Neural cell (in vitro differentiated cells): ENCODE measurements at regions not wholly inside any gene's neighbourhood (a gene's known extent, or its start where the extent isn't known, plus 50 kb on each side); places are given as distances from the start of the nearest gene placed in this dataset.
"Not testable (repeated sequence)": the region's sequence is repeated elsewhere in the genome, so short reads cannot be mapped to it uniquely, and the experiment has no call there.

Source experiments
- H2AFZ ChIP-seq: fragments of 200-600, 300-800 bp; sonication (generic), shearing (Covaris generic); 2 replicates; pipeline ENCODE4 v1.6.0; 2014; ENCODE audit warnings: low read depth, mild to moderate bottlenecking, antibody characterized with exemption, low read length, moderate library complexity
- H3F3A ChIP-seq: fragments of 200-600 bp; shearing (Covaris generic); 2 replicates; pipeline ENCODE4 v1.6.1; 2016; ENCODE audit warnings: mild to moderate bottlenecking, moderate library complexity, mixed read lengths, antibody characterized with exemption, low read length; ENCODE audit not compliant: insufficient read depth, poor library complexity, severe bottlenecking
- H3K27ac ChIP-seq: fragments of 200-600, 300-800 bp; sonication (generic), shearing (Covaris generic); 2 replicates; pipeline ENCODE4 v1.5.1; 2014; ENCODE audit warnings: mild to moderate bottlenecking, low read length, moderate library complexity
- H3K27me3 ChIP-seq: fragments of 300-800, 200-600 bp; sonication (generic), shearing (Covaris generic); 2 replicates; pipeline ENCODE4 v1.6.0; 2014; ENCODE audit warnings: mild to moderate bottlenecking, low read depth, low read length, moderate library complexity; ENCODE audit not compliant: insufficient read depth
- H3K36me3 ChIP-seq: fragments of 300-800, 200-600 bp; sonication (generic), shearing (Covaris generic); 2 replicates; pipeline ENCODE4 v1.5.1; 2014; ENCODE audit warnings: mild to moderate bottlenecking, antibody characterized with exemption, low read length, moderate library complexity; ENCODE audit not compliant: insufficient read depth
- H3K4me2 ChIP-seq: fragments of 300-800, 200-600 bp; sonication (generic), shearing (Covaris generic); 2 replicates; pipeline ENCODE4 v1.6.0; 2014; ENCODE audit warnings: mild to moderate bottlenecking, low read length
- H3K4me3 ChIP-seq: fragments of 300-800, 200-600 bp; sonication (generic), shearing (Covaris generic); 2 replicates; pipeline ENCODE4 v1.5.1; 2014; ENCODE audit warnings: mild to moderate bottlenecking, low read length, moderate library complexity
- H3K79me2 ChIP-seq: fragments of 200-600 bp; shearing (Covaris generic); replicated peaks from 2 replicates; pipeline ENCODE4 v1.6.0; 2014; ENCODE audit warnings: mild to moderate bottlenecking, low read length, moderate library complexity; ENCODE audit not compliant: insufficient read depth
- H3K9ac ChIP-seq: fragments of 300-800, 200-600 bp; sonication (generic), shearing (Covaris generic); 2 replicates; pipeline ENCODE4 v1.6.1; 2016; ENCODE audit warnings: mild to moderate bottlenecking, low read length, mixed read lengths
- H3K9me2 ChIP-seq: fragments of 200-600 bp; shearing (Covaris generic); 2 replicates; pipeline ENCODE4 v1.6.1; 2016; ENCODE audit warnings: mild to moderate bottlenecking, low read length, mixed read lengths; ENCODE audit not compliant: insufficient read depth
- H3K9me3 ChIP-seq: fragments of 200-600, 300-800 bp; sonication (generic), shearing (Covaris generic); 2 replicates; pipeline ENCODE4 v1.6.1; 2016; ENCODE audit warnings: mild to moderate bottlenecking, mixed run types, low read length, moderate library complexity, mixed read lengths
- H4K20me1 ChIP-seq: fragments of 200-600 bp; shearing (Covaris generic); 2 replicates; pipeline ENCODE4 v1.6.1; 2016; ENCODE audit warnings: mild to moderate bottlenecking, mixed run types; ENCODE audit not compliant: insufficient read depth
- CTCF ChIP-seq: fragments of 450-650 bp; IDR thresholded peaks from 2 replicates; pipeline ENCODE4 v1.5.1; 2014; ENCODE audit warnings: antibody characterized with exemption, mild to moderate bottlenecking, moderate library complexity; ENCODE audit not compliant: poor library complexity, severe bottlenecking
- EP300 ChIP-seq: fragments of 450-650 bp; conservative IDR thresholded peaks from 2 replicates; pipeline ENCODE4 v1.6.1; 2014; ENCODE audit warnings: antibody characterized with exemption, mild to moderate bottlenecking, moderate library complexity; ENCODE audit not compliant: poor library complexity, severe bottlenecking
- EZH2 ChIP-seq: fragments of 200-600, 300-800 bp; shearing (Covaris generic), sonication (generic); IDR thresholded peaks from 2 replicates; pipeline ENCODE4 v1.6.1; 2014; ENCODE audit warnings: antibody characterized with exemption, low read length, borderline replicate concordance, mild to moderate bottlenecking; ENCODE audit not compliant: insufficient read depth, poor library complexity, severe bottlenecking
- MXI1 ChIP-seq: fragments of 450-650 bp; conservative IDR thresholded peaks from 2 replicates; pipeline ENCODE4 v1.6.1; 2014; ENCODE audit warnings: antibody characterized with exemption, mild to moderate bottlenecking; ENCODE audit not compliant: poor library complexity, severe bottlenecking
- POLR2AphosphoS5 ChIP-seq: IDR thresholded peaks from 2 replicates; pipeline ENCODE4 v1.6.1; 2012
- RAD21 ChIP-seq: fragments of 450-650 bp; conservative IDR thresholded peaks from 2 replicates; pipeline ENCODE4 v1.6.1; 2014; ENCODE audit warnings: antibody characterized with exemption, mild to moderate bottlenecking, moderate library complexity
- REST ChIP-seq: IDR thresholded peaks from 2 replicates; pipeline ENCODE4 v1.6.1; 2012; ENCODE audit warnings: borderline replicate concordance
- SMC3 ChIP-seq: fragments of 450-650 bp; conservative IDR thresholded peaks from 2 replicates; pipeline ENCODE4 v1.6.1; 2014; ENCODE audit warnings: antibody characterized with exemption, mild to moderate bottlenecking, moderate library complexity; ENCODE audit not compliant: poor library complexity
- TAF1 ChIP-seq: IDR thresholded peaks from 2 replicates; pipeline ENCODE4 v1.6.1; 2012; ENCODE audit warnings: low read depth

GRCh38 chr5:123936548-123936947 lies 424.6 kb downstream of the CSNK1G3 start:
- no peaks in the 10 kb centered on the region for H3F3A ChIP-seq
- peaks cover 9% of the 10 kb centered on the region for H3K9me3 ChIP-seq
- H3K27ac ChIP-seq = no peak overlapping the region
- no peaks in the 10 kb centered on the region for H3K9me2 ChIP-seq
- H3K79me2 ChIP-seq = no peaks in the 10 kb centered on the region
- H3K4me2 ChIP-seq = no peak overlapping the region
- no peaks in the 10 kb centered on the region for H3K27me3 ChIP-seq
- H4K20me1 ChIP-seq = no peaks in the 10 kb centered on the region
- H3K36me3 ChIP-seq = no peaks in the 10 kb centered on the region
- no peak for TF ChIP-seq MXI1
- no peak for TF ChIP-seq RAD21
- no peak for TF ChIP-seq REST
- no peak for TF ChIP-seq POLR2AphosphoS5
- no peak for TF ChIP-seq TAF1
- H3K9ac ChIP-seq = no peak overlapping the region
- H3K4me3 ChIP-seq = no peak overlapping the region
- no peak overlapping the region for H2AFZ ChIP-seq

- H3K4me3 ChIP-seq, H3K27me3 ChIP-seq: not testable (repeated sequence)
Measured at GRCh38 chr5:123933812-123934211, 421.8 kb downstream of the CSNK1G3 start.

GRCh38 chr5:123929055-123929474 lies 417.1 kb downstream of the CSNK1G3 start:
- TF ChIP-seq TAF1 = no peak
- TF ChIP-seq POLR2AphosphoS5 = no peak
- no peak for TF ChIP-seq SMC3
- TF ChIP-seq CTCF = no peak
- TF ChIP-seq MXI1 = no peak
- no peak for TF ChIP-seq EP300
- no peak for TF ChIP-seq EZH2
- no peak for TF ChIP-seq REST
- no peak for TF ChIP-seq RAD21
- Histone ChIP-seq H3K9ac (no peak overlapping the region), H3K36me3 (no peaks in the 10 kb centered on the region), H3K27ac (no peak overlapping the region), H3K9me2 (no peaks in the 10 kb centered on the region), H3K9me3 (no peaks in the 10 kb centered on the region), H3K27me3 (no peaks in the 10 kb centered on the region), H3F3A (no peaks in the 10 kb centered on the region), H3K79me2 (no peaks in the 10 kb centered on the region), H4K20me1 (no peaks in the 10 kb centered on the region), H3K4me2 (no peak overlapping the region), H2AFZ (no peak overlapping the region), H3K4me3 (no peak overlapping the region)

More at GRCh38 chr5:123933812-123934211, 421.8 kb downstream of the CSNK1G3 start:
- H3K9me3 ChIP-seq, H3F3A ChIP-seq, H3K27ac ChIP-seq, H2AFZ ChIP-seq, H4K20me1 ChIP-seq, H3K4me2 ChIP-seq, H3K36me3 ChIP-seq, H3K9ac ChIP-seq, H3K9me2 ChIP-seq, H3K79me2 ChIP-seq: not testable (repeated sequence)
